GM23248 (cell line): ENCODE measurements at regions not wholly inside any gene's neighbourhood (a gene's known extent, or its start where the extent isn't known, plus 50 kb on each side); places are given as distances from the start of the nearest gene placed in this dataset.

Source experiments
- EZH2 ChIP-seq: fragments of 200-600 bp; sonication (generic); IDR thresholded peaks from 2 replicates; pipeline ENCODE4 v1.6.1; 2018; ENCODE audit warnings: antibody characterized with exemption, mild to moderate bottlenecking; ENCODE audit not compliant: insufficient read depth, poor library complexity, severe bottlenecking
- EZH2phosphoT487 ChIP-seq: fragments of 200-600 bp; sonication (generic); IDR thresholded peaks from 2 replicates; pipeline ENCODE4 v1.6.1; 2018; ENCODE audit warnings: antibody characterized with exemption, moderate library complexity, mild to moderate bottlenecking, low read depth; ENCODE audit not compliant: insufficient read depth

DNA sequence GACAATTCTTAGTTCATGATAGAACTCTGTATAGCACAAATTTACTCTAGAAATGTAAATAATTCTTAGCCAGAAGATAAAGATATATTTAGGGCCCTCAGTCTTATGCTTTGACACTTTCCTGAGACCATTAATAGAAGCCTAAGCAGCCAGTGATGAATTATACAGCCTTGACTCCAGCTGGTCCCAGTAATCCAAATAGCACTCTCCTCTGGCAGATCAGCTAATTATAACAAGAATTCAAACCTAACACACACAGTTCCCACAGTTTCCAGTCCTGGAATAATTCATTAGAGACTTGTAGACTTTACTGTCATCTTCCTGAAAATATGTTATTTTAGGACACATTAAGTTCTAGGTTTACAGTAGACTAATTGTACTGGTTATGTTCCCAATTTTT lies 50.4 kb downstream of the SHOC1 start:
- no peak for TF ChIP-seq EZH2phosphoT487
- TF ChIP-seq EZH2: no peak
